K562 (cell line): ENCODE measurements at regions not wholly inside any gene's neighbourhood (a gene's known extent, or its start where the extent isn't known, plus 50 kb on each side); places are given as distances from the start of the nearest gene placed in this dataset.

Experiments
- KAT8 ChIP-seq: fragments of 450-650 bp; IDR thresholded peaks from 2 replicates; pipeline ENCODE4 v1.6.1; 2016; ENCODE audit warnings: low read depth, mild to moderate bottlenecking
- KDM1A ChIP-seq, 2 experiments: fragments of 450-650 bp; IDR thresholded peaks; 2 replicates each; pipeline ENCODE4 v1.6.1; 2016; ENCODE audit warnings: mild to moderate bottlenecking in 2 of 2
- NFIC ChIP-seq: fragments of 450-650 bp; IDR thresholded peaks from 2 replicates; pipeline ENCODE4 v1.6.1; 2017; ENCODE audit warnings: mild to moderate bottlenecking, inconsistent platforms
- TARDBP ChIP-seq: fragments of 450-650 bp; IDR thresholded peaks from 2 replicates; pipeline ENCODE4 v1.6.1; 2016
- ZNF184 ChIP-seq: sonication (generic); formaldehyde crosslinking; IDR thresholded peaks from 2 replicates; pipeline ENCODE4 v1.5.0; 2020; ENCODE audit warnings: missing genetic modification reagents
- ZNF274 ChIP-seq: IDR thresholded peaks from 2 replicates; pipeline ENCODE4 v1.6.1; 2011; ENCODE audit warnings: low read depth, mild to moderate bottlenecking, low read length, moderate library complexity, borderline replicate concordance
- TF ChIP-seq, protein P1 (sequence below), 3 experiments: IDR thresholded peaks in 2 of 3; conservative IDR thresholded peaks in 1 of 3; 2 replicates each; pipeline ENCODE4 v1.5.1; 2011 to 2012; ENCODE audit warnings: low read length in 3 of 3, mild to moderate bottlenecking in 3 of 3, control low read depth in 2 of 3, improper control_type of control experiment in 1 of 3, inconsistent platforms in 1 of 3, low read depth in 1 of 3, mixed read lengths in 1 of 3, moderate library complexity in 1 of 3; ENCODE audit not compliant: insufficient read depth in 2 of 3

DNA sequence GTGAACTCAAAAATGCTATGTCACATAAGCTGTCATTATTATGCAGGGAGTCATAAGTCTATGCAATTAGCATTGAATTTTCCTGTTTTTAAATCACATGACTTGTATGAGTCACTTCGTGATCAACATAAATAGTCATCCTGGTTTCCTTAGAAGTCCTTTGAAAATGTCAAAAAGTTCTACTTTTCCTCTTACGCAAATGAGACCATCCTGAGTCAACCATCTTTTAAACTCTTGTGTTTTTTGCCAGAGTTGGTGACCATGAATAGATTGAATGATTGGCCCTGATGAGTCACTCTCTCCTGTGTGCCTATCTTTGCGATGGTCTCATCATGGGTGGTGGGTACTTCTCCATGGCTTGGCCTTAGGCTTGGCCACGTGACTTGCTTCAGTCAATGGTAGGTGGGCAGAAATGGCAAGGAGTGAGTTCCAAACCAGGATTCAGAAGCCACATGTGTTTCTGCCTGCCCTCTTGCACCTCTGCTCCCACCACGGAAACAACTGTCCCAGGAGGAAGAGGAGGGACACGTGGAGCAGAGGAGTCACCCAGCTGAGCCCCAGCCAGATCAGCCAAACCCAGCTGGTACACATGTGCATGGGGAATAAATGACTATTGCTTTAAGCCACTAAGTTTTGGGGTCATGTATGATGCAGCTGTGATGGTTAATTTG lies 123.5 kb upstream of the CACNA1A start:
- TF ChIP-seq, protein P1, sequence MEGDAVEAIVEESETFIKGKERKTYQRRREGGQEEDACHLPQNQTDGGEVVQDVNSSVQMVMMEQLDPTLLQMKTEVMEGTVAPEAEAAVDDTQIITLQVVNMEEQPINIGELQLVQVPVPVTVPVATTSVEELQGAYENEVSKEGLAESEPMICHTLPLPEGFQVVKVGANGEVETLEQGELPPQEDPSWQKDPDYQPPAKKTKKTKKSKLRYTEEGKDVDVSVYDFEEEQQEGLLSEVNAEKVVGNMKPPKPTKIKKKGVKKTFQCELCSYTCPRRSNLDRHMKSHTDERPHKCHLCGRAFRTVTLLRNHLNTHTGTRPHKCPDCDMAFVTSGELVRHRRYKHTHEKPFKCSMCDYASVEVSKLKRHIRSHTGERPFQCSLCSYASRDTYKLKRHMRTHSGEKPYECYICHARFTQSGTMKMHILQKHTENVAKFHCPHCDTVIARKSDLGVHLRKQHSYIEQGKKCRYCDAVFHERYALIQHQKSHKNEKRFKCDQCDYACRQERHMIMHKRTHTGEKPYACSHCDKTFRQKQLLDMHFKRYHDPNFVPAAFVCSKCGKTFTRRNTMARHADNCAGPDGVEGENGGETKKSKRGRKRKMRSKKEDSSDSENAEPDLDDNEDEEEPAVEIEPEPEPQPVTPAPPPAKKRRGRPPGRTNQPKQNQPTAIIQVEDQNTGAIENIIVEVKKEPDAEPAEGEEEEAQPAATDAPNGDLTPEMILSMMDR (IDR thresholded peaks at IDR 0.05 in 2 of 3, conservative IDR thresholded peaks at IDR 0.05 in 1 of 3; ENCODE audit: insufficient read depth in 2 of 3, low read depth in 1 of 3, low read length in 3 of 3), result no peak
- TF ChIP-seq ZNF274, result no peak
- TF ChIP-seq ZNF184 (CRISPR knock-in tag), result no peak
- no peak for TF ChIP-seq KAT8
- no peak for TF ChIP-seq TARDBP
- no peak for TF ChIP-seq KDM1A (IDR thresholded peaks at IDR 0.05)
- TF ChIP-seq NFIC, result no peak
